ENCODE measurements at regions not wholly inside any gene's neighbourhood (a gene's known extent, or its start where the extent isn't known, plus 50 kb on each side); places are given as distances from the start of the nearest gene placed in this dataset.

GRCh38 chr10:69686866-69687265 is 56.8 kb downstream of the FAM241B start:
- Histone ChIP-seq H3K4me3 (ENCODE audit: insufficient read depth, low read length) (no peak overlapping the region), H3K79me2 (ENCODE audit: insufficient read depth, low read length) (no peaks in the 10 kb centered on the region), H3K27ac (ENCODE audit: low read depth, low read length) (no peak overlapping the region), H2AFZ (ENCODE audit: low read length) (no peak overlapping the region), H3K4me2 (ENCODE audit: insufficient read depth, low read length) (no peak overlapping the region), H3K9me3 (ENCODE audit: low read depth, low read length) (no peaks in the 10 kb centered on the region), H3K27me3 (ENCODE audit: insufficient read depth, low read length) (peaks cover 35% of the 10 kb centered on the region), H3K36me3 (ENCODE audit: insufficient read depth, low read length) (no peaks in the 10 kb centered on the region), H3K4me1 (ENCODE audit: insufficient read depth, low read length) (no peaks in the 10 kb centered on the region), H4K20me1 (ENCODE audit: insufficient read depth, low read length) (no peaks in the 10 kb centered on the region)
- DNase-seq (ENCODE audit: insufficient read length, low spot score, missing footprints), result no peak
- TF ChIP-seq CTCF (IDR thresholded peaks at IDR 0.05; ENCODE audit: extremely low read depth, low read depth, low read length), result no peak

GRCh38 chr10:69687426-69687825 is 57.4 kb downstream of the FAM241B start:
- Histone ChIP-seq H3K4me3 (ENCODE audit: insufficient read depth, low read length) (no peak overlapping the region), H3K27ac (ENCODE audit: low read depth, low read length) (no peak overlapping the region), H3K9me3 (ENCODE audit: low read depth, low read length) (no peaks in the 10 kb centered on the region), H3K27me3 (ENCODE audit: insufficient read depth, low read length) (peaks cover 34% of the 10 kb centered on the region), H2AFZ (ENCODE audit: low read length) (no peak overlapping the region), H3K79me2 (ENCODE audit: insufficient read depth, low read length) (no peaks in the 10 kb centered on the region), H3K4me1 (ENCODE audit: insufficient read depth, low read length) (no peaks in the 10 kb centered on the region), H3K4me2 (ENCODE audit: insufficient read depth, low read length) (no peak overlapping the region), H4K20me1 (ENCODE audit: insufficient read depth, low read length) (no peaks in the 10 kb centered on the region), H3K36me3 (ENCODE audit: insufficient read depth, low read length) (no peaks in the 10 kb centered on the region)
- no peak for DNase-seq (ENCODE audit: insufficient read length, low spot score, missing footprints)
- no peak for TF ChIP-seq CTCF (IDR thresholded peaks at IDR 0.05; ENCODE audit: extremely low read depth, low read depth, low read length)

GRCh38 chr10:69692267-69692666 is 62.2 kb downstream of the FAM241B start:
- no peak overlapping the region for H2AFZ ChIP-seq (ENCODE audit: low read length)

GRCh38 chr10:69692891-69693290 is 62.8 kb downstream of the FAM241B start:
- H2AFZ ChIP-seq (ENCODE audit: low read length), result no peak overlapping the region

More at GRCh38 chr10:69692267-69692666, 62.2 kb downstream of the FAM241B start:
- Histone ChIP-seq H3K27me3 (ENCODE audit: insufficient read depth, low read length) (peaks cover 23% of the 10 kb centered on the region), H3K4me1 (ENCODE audit: insufficient read depth, low read length) (peaks cover 5% of the 10 kb centered on the region), H4K20me1 (ENCODE audit: insufficient read depth, low read length) (no peaks in the 10 kb centered on the region), H3K4me2 (ENCODE audit: insufficient read depth, low read length) (no peak overlapping the region), H3K27ac (ENCODE audit: low read depth, low read length) (no peak overlapping the region), H3K79me2 (ENCODE audit: insufficient read depth, low read length) (no peaks in the 10 kb centered on the region), H3K9me3 (ENCODE audit: low read depth, low read length) (no peaks in the 10 kb centered on the region), H3K4me3 (ENCODE audit: insufficient read depth, low read length) (no peak overlapping the region), H3K36me3 (ENCODE audit: insufficient read depth, low read length) (no peaks in the 10 kb centered on the region)
- DNase-seq (ENCODE audit: insufficient read length, low spot score, missing footprints), result no peak
- TF ChIP-seq CTCF (IDR thresholded peaks at IDR 0.05; ENCODE audit: extremely low read depth, low read depth, low read length), result no peak

More at GRCh38 chr10:69692891-69693290, 62.8 kb downstream of the FAM241B start:
- Histone ChIP-seq H3K4me3 (ENCODE audit: insufficient read depth, low read length) (no peak overlapping the region), H3K9me3 (ENCODE audit: low read depth, low read length) (no peaks in the 10 kb centered on the region), H3K4me2 (ENCODE audit: insufficient read depth, low read length) (no peak overlapping the region), H3K79me2 (ENCODE audit: insufficient read depth, low read length) (no peaks in the 10 kb centered on the region), H3K27me3 (ENCODE audit: insufficient read depth, low read length) (peaks cover 23% of the 10 kb centered on the region), H4K20me1 (ENCODE audit: insufficient read depth, low read length) (no peaks in the 10 kb centered on the region), H3K4me1 (ENCODE audit: insufficient read depth, low read length) (peaks cover 5% of the 10 kb centered on the region), H3K27ac (ENCODE audit: low read depth, low read length) (no peak overlapping the region), H3K36me3 (ENCODE audit: insufficient read depth, low read length) (no peaks in the 10 kb centered on the region)
- no peak for DNase-seq (ENCODE audit: insufficient read length, low spot score, missing footprints)
- no peak for TF ChIP-seq CTCF (IDR thresholded peaks at IDR 0.05; ENCODE audit: extremely low read depth, low read depth, low read length)
